Fibroblast of villous mesenchyme (primary cell): ENCODE measurements at regions not wholly inside any gene's neighbourhood (a gene's known extent, or its start where the extent isn't known, plus 50 kb on each side); places are given as distances from the start of the nearest gene placed in this dataset.

ENCODE experiments used
- DNase-seq: peaks from one replicate; pipeline ENCODE4 v3.0.0-alpha.2; 2010; ENCODE audit warnings: low read depth
- H3K4me3 ChIP-seq: 2 replicates; pipeline ENCODE4 v1.5.1; 2011; ENCODE audit warnings: low read depth, mild to moderate bottlenecking, low read length
- TF ChIP-seq, protein P1 (sequence below): IDR thresholded peaks from 2 replicates; pipeline ENCODE4 v1.5.1; 2012; ENCODE audit warnings: low read depth, mild to moderate bottlenecking, low read length; ENCODE audit not compliant: insufficient read depth

DNA sequence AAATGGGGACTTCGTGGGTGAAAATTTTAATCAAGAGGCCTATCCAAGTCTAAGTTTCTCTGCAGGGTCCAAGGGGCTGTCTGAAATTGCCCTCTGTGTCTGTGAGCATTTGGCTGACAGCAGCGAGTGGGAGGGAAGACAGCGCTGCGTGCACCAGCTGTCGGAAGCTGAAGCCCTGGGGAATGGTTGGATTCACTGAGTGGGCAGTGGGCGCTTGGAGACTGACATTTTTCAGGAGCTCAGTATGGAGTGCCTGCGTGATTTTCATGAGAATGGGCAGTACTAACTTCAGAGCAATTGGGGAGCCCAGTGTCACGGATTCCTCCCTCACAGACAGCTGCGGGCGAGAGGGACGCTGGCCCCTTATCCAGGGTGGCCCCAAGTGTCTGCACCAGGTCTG is 388.8 kb upstream of the B3GAT1 start:
- H3K4me3 ChIP-seq: no peak overlapping the region
- TF ChIP-seq, protein P1, sequence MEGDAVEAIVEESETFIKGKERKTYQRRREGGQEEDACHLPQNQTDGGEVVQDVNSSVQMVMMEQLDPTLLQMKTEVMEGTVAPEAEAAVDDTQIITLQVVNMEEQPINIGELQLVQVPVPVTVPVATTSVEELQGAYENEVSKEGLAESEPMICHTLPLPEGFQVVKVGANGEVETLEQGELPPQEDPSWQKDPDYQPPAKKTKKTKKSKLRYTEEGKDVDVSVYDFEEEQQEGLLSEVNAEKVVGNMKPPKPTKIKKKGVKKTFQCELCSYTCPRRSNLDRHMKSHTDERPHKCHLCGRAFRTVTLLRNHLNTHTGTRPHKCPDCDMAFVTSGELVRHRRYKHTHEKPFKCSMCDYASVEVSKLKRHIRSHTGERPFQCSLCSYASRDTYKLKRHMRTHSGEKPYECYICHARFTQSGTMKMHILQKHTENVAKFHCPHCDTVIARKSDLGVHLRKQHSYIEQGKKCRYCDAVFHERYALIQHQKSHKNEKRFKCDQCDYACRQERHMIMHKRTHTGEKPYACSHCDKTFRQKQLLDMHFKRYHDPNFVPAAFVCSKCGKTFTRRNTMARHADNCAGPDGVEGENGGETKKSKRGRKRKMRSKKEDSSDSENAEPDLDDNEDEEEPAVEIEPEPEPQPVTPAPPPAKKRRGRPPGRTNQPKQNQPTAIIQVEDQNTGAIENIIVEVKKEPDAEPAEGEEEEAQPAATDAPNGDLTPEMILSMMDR: no peak
- no peak for DNase-seq

DNA sequence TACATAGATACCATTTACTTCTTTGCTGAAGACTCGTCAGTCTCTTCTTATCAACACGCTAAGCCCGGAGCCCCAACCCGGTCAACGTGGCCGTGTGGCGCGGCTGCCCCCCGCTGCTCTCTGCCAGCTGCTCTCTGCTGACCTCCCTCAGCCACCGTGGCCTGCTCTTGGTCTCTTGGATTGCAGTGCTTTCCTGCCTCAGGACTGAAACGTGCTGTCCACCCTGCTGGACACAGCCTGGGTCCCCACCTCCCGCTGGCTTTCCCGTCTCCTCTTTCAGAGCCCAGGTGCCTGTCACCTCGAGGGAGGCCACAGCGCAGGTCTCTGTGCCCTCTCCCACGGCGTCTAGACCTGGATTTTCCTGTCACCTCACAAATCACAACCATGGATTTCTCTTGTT is 388.1 kb upstream of the B3GAT1 start:
- no peak for DNase-seq
- H3K4me3 ChIP-seq: no peak overlapping the region
- TF ChIP-seq, protein P1: no peak

DNA sequence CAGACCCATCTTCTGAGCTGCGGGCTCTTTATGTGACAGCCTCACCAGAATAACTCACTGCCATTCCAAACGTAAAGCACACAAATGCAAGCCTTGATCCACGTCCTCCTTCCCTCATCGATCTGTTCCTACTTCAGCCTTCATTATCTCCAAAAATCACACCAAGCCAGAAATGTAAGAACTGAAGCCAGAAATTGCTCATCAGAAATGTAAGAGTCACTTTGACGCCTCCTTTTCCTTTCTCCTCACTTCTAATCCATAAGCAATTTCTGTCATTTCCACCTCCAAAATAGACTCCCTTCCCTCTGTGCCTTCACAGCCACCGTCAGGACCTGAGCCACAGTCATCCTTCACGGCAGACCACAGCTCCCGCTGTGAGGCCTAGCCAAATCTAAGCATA is 387.3 kb upstream of the B3GAT1 start:
- no peak for DNase-seq
- H3K4me3 ChIP-seq: no peak overlapping the region
- TF ChIP-seq, protein P1: no peak

DNA sequence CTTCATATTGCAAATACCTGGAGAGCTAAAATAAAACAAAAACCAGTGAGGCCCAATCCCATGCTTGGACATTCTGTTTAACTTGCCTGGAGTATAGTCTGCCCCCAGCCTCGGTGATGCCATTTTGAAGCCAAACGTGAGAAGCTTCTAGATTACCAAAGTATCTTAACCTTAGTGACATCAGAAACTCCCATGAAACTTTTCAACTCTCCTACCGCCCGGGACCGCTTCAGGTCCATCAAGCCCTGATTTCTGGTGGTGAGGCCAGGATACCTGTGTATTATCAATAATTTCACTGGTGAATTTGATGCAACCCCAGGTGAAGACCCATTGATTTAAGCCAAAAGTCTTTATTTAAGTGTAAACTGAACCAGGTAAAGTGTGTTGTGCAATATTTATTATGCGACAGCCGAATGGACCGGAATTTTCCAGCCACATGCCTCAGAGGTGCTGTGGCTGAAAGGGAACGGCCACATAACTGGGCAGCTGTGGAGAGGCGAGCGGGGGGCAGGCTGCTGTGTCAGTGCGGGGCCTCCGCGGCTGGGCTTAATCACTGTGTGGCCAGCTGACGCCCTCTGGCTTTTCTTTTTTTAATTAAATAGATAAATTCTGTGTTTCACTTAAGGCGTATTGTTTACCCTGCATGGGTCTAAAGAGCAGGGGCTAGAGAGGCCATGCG is 385.5 kb upstream of the B3GAT1 start:
- TF ChIP-seq, protein P1: no peak
- no peak for DNase-seq
- H3K4me3 ChIP-seq: no peak overlapping the region

DNA sequence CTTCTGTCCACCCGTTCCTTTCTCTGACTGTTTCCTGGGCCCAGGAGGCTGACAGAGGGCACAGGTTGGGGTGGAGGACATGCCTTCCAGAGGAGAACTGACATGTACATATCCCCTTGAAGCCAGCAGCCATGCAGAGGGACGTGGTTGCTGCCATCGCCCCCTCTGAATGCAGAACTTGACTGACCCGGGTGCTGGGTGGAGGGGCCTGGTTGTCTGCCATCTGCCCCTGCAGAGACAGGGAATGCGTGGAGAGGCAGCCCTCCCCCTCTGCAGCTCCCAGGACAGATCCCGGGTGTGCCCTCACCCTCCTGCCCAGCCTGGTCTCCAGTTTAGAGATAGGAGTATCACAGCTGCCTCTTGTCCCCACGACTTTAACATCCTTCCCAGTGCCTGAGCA is 383.0 kb upstream of the B3GAT1 start:
- H3K4me3 ChIP-seq: no peak overlapping the region
- DNase-seq: no peak
- TF ChIP-seq, protein P1: no peak

DNA sequence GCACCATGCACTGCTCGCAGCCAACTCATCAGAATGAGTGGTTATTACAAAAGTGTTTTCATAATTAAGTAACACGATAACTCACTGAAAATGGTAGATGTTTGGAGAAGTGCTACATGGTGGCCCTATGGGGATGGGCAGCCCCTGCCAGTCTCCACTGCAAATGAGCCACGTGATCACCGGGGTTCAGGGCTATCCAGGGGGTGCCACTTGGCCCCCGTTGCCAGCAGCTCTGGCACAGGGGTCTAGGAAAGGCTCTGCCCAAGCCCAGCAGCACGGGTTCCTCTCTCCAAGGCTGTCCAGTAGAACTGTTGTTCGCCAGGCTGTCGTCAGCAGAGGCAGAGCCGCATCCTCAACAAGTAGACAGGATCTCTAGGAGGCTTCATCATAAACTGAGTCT is 382.1 kb upstream of the B3GAT1 start:
- H3K4me3 ChIP-seq: no peak overlapping the region
- TF ChIP-seq, protein P1: no peak
- no peak for DNase-seq

DNA sequence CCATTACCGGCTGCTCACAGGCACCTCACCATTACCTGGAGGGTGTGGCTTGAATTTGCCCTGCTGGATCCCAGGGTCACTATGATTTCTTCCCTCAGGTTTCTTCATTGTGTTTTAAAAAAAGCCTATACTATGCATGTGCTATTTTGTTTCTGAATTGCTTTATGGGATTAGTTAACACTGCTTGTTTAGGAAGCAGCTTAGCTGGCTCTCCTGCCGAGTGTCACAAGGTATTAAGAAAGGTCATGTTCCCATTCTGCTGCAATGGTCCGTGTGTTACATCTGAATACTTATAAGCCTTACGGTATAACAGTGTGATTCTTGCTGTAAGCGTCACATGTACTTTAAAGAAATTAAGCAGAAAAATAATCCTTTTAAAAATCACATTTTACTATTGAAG is 380.6 kb upstream of the B3GAT1 start:
- TF ChIP-seq, protein P1: no peak
- no peak for DNase-seq
- H3K4me3 ChIP-seq: no peak overlapping the region
